ENCODE measurements at regions not wholly inside any gene's neighbourhood (a gene's known extent, or its start where the extent isn't known, plus 50 kb on each side); places are given as distances from the start of the nearest gene placed in this dataset.

DNA sequence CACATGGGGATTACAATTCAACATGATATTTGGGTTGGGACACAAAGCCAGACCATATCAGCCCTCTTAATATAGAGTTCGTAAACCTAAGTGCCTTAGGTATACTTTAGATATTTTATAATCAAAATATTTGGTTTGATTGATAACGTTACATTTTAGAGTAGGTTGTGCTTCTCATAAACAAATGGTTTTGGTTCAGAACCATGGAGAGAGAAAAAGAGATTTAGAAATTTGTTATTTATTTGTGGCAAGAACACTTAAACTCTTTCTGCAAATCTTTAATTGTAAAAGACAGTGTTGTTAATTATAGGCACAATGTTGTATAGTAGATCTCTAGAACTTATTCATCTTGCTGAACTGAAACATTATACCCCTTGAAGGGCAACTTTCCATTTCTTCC lies 298.8 kb downstream of the TENT4A start:
- DNase-seq (ENCODE audit: low read depth in 2 of 2) = no peak

DNA sequence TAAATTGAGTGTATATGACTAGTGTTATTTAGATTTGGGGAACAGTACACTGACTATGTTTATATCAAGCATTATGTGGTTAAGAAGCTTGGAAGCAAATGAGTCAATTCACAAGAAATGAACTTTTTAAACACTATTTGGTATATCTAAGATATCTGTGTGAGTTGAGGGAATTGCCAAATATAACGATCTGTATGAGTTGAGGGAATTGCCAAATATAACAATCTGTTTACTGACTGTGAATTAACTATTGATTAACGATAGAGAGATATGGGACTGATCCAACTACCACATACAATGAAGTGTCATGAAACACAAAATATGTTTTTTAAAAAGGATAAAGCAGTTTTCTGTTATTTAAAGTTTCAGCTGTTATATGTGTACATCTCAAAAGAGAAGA lies 301.4 kb downstream of the TENT4A start:
- no peak for DNase-seq (ENCODE audit: low read depth in 2 of 2)

DNA sequence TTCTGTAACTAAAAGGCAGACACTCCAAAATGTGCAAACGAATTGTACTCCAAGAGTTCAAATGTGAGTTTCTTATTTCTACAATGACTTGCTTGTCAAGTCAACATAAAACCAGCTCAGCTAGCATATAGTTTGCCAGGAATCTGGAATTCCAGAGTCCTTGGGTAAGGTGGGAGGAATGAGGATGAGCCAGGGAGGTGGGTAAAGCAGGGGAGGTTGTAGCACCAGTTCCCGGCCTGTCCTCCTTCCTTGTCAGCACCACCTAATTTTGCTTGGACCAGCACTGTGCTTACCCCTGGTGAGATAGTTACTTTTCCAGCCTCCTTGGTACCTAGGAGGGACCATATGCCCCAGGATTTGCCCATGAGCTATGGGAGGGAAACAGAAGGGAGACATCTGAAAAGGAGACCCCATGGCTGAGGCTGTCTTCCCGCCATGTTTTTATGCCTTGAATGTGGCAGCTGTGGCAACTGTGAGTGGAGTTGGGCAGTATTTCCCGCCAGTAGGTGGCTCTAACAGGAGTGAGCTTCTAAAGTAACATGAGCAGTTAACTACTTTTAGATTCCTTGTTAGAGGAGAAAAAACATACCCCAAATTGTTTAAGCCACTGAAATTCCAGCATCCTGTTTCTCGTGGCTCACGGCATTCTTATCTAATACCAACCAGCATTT lies 302.5 kb downstream of the TENT4A start:
- no peak for DNase-seq (ENCODE audit: low read depth in 2 of 2)

DNA sequence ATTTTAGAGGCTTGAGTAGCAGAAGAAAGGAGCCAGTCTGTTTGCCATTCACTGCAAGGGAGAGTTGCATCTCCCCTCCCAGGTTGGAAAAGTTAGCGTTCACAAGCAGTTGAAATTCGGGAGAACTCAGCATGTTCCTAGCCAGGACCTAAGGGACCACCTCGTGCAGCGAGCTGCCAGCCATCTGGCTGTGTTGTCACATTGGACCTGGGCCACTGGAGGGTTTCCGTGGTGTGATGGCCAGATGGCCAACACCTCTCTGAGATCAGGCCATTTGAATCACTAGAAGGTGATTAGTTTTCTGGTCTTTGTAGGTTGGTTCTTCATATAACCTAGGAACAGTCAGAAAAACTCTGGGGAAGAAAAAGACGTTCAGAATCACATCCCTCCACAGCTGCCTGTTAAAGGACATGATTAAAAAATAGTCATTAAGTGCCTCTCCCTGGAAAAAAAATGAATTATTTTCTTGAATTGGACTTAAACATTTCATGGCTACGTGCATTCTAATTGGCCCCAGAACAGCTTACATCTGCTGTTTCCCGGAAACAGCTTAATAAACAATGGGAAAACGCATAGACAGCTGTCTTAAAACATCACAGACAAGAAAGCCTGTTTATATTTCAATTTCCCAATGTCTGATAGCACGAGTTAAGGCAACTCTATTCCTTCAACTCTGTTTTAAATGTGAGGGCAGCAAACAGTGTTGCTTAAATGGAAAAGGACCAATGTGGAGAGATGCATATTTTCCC lies 303.9 kb downstream of the TENT4A start:
- DNase-seq (ENCODE audit: low read depth in 2 of 2) = no peak

DNA sequence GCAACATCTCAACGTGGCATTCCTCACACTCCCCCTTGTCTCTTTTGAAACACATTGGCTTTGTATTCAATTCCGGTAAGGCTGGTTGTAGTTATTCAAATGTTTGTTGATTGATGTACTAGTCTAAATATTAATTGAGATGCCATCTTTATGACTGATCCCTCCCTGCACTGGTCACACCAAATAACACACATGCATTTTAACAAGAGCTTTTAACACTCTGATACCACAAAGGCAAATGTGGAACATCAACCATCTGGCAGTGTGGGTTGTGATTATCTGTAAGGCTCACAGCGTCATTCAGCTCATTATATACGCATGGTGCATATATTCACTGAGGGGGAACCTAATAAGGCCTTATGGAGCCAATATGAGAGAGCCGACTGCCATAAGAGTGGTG lies 305.0 kb downstream of the TENT4A start:
- no peak for DNase-seq (ENCODE audit: low read depth in 2 of 2)

DNA sequence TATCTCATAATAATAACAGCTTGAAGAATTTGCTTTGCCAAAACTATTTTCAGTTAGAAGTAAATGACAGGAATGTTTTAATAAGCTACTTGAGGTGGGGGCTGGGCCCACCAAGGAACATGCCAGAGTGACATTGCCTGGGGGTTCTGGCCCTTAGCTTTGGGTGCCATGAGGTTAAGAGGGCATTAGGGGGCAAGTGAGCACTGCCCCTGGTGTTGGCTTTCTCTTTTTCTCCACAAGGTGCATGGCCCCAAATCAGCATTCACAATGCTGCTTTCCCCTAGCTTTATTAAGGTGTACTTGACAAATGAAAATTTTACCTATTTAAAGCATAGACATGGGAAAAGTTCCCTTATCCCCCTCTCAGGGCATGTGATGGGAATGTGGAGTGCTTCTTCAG lies 305.4 kb downstream of the TENT4A start:
- DNase-seq (ENCODE audit: low read depth in 2 of 2) = no peak

DNA sequence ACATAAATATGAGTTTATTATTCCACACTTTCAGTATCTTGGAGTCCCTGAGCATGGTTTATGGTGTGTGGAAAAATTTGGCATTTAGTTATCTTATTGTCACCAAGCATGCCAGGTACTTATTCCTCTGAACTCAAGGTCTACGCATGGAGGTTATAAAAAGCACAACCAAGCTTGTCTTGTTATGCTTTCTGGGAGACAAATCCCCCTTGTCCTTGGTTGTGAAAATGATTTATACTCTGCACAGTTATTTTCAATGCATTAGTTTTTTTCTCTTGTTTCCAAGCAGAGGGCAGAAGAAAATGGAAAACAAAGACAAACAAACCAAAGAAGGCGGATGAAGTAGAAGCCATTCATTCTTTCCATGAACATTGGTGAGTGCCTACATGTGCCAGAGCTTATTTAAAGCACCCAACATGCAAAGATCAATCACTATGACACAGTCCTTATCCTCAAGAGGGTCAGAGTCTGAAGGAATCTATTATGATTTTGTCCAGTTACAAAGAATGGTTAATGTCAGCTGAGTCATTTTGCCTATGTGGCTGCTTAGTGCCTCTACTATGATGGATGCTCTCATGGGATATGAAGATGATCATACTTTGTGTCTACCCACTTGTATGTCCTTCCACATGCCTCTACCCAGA lies 323.1 kb downstream of the TENT4A start:
- DNase-seq (ENCODE audit: low read depth in 2 of 2) = no peak

DNA sequence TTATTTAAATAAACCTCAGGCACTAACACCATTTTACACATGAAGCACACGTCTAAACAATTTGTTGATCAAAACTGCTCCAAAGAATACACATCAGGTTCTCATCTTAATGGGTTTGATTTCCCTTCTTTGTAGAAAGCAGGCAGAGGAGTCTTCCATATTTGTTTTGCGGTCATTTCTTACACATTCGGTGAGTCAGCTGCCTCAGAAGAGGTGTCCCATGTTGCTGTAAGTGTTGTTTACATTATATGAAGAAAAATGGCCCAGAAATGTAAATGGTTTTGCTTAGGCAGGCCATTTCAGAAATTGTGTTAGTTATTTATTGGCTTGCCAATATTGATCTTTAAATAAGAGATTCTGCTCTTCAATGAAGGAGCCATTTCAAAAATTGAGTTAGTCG lies 325.8 kb downstream of the TENT4A start:
- no peak for DNase-seq (ENCODE audit: low read depth in 2 of 2)

DNA sequence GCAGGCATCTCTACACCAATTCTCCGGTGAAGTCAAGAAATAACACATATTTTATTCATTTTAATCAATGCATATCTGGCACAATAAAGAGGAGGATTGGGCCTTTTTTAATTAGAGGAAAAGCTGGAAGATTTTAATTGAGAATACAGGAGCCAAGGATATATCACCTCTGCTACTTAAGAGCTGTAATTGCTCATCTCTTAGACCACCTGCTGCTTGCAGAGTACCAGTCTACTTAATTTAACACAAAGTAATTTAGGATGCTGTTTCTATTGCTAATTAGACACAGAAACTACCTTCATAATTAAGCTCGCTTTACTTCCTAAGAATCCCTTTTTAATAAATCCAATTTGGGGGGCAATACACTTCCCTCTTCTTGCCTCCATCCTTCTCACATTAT lies 326.9 kb downstream of the TENT4A start:
- no peak for DNase-seq (ENCODE audit: low read depth in 2 of 2)

DNA sequence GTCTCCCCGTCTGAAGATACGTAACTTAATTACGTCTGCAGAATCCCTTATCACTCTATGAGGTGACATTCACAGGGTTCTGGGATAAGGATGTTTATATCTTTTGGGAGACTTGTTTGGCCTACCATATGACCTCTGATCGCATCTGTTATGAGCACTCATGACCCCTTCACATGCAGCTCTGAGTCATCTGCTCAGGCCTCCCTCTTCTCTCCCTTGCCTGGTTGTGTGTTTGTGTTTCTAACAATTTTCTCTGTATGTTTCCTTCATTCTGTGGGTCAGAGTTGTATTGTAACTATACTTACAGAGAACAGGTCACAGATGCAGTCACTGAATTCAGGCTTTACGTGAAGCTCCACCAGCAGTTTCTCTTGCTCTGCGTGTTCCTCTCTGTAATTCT lies 330.6 kb downstream of the TENT4A start:
- DNase-seq (ENCODE audit: low read depth in 2 of 2) = no peak

DNA sequence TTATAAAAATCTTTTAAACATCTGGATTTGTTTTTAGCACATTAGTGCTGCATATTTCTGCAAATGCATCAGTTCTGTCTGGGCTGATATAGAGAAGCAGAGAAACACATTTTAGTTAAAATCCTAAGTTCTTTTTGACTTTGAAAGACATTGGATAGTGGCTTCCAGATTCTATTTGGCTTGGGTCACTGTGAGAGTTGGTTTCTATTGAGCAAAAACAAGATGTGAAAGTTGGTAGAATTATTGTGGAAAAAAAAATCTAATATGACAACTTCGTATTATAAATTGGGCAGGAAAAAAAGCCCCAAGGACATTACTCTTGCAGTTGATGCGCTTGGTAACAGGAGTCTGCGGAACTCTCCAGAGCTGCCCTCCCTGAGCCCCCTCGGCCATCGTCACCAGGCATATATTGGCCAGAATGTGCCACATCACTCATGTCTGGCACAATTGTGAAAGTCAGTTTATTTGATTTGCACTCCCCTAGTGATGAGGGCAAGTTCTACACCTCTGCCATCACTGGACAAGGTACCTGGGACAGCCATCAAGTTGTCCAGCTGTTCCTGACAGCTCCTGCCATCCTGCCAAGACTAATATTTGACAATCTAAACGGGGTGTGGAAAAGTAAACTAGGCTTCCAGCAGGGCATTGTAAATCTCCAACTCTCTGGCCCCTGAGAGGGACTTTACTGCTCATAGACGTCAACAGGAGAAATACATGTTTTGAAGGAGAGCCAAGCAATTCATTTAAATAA lies 334.5 kb downstream of the TENT4A start:
- no peak for DNase-seq (ENCODE audit: low read depth in 2 of 2)

DNA sequence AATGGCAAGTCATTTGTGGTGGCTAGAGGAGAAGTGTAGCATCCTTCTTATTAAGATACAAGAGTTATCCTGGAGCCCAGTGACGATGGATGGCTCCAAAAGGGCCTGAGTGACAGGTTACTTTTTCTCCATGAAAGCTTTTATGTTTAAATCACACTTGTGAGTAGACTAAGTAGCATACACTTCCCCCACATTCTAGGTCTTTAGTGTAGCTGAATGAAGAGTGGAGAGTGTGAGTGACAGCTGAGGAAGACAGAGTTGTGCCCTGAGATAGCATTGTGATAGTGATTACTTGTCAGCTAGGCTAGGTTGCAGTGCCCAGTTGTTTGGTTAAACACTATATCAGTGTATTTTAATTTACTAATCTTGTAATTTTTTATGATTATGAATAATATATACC lies 337.8 kb downstream of the TENT4A start:
- DNase-seq (ENCODE audit: low read depth in 2 of 2) = no peak

DNA sequence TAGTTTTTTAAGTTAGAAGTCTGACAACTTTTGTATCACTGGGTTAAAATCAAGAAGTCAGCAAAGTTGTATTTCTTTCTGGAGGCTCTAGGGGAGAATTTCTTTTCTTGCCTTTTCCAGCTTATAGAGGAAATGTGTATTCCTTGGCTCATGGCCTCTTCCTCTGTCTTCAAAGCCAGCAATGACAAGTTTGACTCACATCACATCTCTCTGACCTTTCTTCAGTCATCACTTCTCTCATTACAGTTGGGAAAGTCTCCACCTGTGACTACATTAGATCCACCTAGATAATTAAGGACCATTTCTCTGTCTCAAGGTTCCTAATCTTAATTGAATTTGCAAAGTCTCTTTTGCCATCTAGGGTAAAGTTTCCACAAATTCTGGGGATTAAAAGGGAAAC lies 339.9 kb downstream of the TENT4A start:
- no peak for DNase-seq (ENCODE audit: low read depth in 2 of 2)

DNA sequence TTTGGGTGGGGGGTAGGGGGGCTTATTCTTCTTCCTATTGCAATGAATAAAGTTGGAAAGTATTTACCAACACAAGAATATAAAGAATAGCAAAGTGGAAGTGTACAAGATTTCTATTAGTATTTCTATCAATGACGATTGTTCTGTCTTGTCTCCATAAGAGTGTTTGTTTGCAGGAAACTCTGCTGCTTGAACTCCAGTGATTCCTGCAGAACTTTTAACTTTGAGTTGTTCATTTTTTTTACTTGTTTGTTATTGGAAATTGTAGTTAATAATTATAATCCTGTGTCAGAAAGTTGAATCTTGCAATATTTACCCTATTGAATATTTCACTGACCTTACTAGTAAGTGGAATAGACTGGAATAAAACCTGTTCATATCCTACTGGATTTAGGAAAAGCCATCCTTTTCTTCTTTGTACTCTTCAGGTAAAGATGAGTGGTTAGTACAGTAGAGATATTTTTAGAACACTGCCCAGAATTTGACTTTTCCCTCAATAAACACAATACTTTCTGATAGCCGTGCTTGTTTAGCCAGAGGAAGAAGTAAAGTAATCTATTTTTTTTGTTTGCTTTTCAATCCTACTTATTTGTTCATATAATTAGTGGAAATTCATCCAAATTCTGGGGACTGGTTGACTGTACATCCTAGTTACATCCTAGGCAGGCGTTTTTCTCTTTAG lies 340.4 kb downstream of the TENT4A start:
- no peak for DNase-seq (ENCODE audit: low read depth in 2 of 2)

DNA sequence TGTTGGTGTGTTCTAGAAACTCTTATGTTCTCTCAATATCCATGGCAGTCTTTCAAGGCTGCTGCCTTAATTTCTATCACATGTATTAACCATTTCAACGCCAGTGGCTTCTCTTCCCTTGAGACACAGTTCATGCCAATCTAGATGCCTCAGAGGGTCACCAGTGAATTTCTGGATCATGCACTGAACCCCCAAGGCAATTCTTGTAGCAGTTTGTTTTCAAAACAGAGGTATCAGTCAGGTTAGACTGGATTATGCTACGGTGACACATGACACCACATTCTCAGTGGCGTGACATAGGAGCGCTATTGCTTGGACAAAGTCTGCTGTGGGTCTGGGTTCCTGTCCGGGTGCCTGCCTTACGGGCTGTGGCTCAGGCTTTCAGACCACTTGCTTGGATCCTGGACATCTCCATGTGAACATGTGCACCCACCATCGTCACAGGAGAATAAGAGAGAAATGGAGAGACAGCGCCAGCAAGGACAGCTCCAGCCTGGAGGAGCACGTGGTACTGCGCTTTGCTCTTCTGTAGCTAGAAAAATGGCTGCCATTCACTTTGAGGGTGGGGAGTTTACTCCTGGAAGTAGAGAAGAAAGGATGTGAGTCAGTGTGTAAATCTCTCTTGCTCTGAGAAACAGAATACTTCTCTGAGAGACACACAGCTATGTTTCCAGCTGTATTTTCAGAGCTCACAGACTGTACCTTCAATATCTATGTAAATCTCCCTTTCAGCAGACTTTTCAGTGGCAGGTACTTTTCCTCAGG lies 329.3 kb upstream of the ADCY2 start:
- DNase-seq (ENCODE audit: low read depth in 2 of 2) = no peak

DNA sequence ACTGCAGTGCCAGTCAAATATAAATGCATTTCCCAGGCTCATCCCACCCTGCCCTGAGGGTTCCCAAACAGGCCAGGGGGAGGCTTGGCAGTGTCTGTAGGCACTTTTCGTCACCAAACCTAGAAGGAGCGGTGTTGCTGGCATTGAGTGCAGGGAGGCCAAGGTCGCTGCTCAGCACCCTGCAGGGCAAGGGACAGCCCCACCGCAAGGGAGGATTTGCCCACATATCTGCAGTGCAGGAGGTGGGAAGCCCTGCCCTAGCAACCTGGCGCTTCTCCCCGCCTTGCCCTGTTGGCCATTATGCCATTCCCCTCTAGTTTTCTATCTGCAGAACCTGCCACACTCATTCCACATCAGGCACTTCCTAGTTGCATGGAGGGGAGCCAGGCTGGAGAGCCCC lies 327.8 kb upstream of the ADCY2 start:
- DNase-seq (ENCODE audit: low read depth in 2 of 2) = no peak

DNA sequence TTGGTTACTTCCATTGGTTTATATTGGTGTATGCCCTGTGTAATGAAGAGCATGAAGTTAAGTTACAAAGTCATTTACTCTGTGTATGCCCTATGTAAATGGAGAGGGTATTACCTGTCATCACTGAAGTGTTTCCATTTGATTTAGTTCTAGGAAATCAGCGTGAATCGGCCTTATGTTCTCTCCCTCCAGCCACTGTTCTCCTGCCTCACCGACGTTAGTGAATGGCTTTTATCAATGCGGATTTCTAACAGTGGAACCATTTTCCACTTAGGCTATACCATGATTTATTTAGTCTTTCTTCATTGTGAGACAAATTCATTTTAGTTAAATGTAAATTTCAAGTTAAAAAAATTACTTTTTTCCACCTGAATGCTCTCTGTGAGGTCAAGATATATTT lies 327.0 kb upstream of the ADCY2 start:
- no peak for DNase-seq (ENCODE audit: low read depth in 2 of 2)

DNA sequence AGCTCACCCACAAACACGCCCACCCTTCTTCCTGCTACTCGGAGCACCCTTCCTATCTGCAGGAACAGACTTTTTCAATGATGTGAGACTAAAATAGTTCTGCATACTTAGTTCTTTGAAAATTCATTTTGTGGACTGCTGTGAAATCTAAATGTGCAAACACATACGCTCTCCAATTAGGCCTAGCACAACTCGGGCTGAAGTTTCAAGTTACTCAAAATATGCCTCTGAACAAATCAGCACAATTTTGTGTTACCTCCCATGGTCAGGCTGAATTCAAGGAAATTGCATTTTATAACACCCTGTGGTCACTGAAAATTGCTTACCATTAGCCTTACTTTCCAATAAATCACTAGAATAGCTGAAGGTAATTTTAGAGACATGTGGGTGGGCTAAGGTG lies 323.8 kb upstream of the ADCY2 start:
- no peak for DNase-seq (ENCODE audit: low read depth in 2 of 2)

DNA sequence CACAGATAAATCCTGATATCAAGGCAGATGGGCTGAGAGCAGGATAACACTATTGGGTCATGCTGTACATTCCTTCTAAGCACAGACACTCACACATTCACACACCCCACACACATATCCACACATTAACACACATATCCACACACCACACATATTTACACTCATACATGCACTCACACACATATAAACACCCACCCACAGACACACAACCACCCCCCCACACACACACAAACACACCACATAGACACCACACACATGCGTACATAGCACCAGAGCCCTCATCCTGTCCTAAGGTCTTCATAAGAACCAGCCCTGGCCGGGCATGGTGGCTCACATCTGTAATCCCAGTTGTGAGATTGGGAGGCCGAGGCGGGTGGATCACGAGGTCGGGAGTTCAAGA lies 322.3 kb upstream of the ADCY2 start:
- no peak for DNase-seq (ENCODE audit: low read depth in 2 of 2)

DNA sequence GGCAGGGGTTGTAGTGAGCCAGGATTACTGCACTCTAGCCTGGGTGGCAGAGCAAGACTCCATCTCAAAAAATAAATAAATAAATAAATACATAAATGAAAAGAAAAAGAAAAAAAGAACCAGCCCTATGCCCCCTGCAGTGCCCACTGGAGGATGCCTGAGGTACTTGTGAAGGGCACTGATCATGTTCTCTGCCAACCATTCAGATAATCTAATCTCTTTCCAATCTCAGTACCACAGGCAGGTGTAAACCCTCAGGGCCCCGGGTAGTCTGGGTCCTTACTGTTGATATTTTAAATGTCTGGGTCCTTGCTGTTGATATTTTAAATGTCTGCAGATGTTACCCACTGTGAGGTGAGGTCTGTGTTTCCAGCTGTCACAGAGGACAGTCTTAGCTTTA lies 321.8 kb upstream of the ADCY2 start:
- DNase-seq (ENCODE audit: low read depth in 2 of 2) = no peak

DNA sequence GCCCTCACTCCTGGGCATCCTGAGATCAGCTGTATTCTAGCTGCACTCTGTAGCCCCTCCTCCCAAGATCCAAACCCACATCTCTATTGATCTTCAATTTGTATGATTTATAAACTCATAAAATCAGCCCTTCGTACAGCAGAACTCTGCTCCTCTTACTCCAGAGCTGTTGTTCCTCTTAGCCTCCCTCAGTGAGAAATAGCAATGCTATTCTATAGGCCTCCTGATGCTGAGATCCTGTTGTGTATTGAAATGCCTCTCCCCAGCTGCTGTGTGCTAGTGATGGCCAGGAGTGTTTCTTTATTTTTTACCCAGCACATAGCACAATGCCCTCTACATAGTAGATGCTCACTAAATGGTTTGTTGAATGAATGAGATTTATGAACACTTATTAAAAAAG lies 320.5 kb upstream of the ADCY2 start:
- no peak for DNase-seq (ENCODE audit: low read depth in 2 of 2)
